GM23248 (cell line): ENCODE measurements at regions not wholly inside any gene's neighbourhood (a gene's known extent, or its start where the extent isn't known, plus 50 kb on each side); places are given as distances from the start of the nearest gene placed in this dataset.

Experiments
- EZH2 ChIP-seq: fragments of 200-600 bp; sonication (generic); IDR thresholded peaks from 2 replicates; pipeline ENCODE4 v1.6.1; 2018; ENCODE audit warnings: antibody characterized with exemption, mild to moderate bottlenecking; ENCODE audit not compliant: insufficient read depth, poor library complexity, severe bottlenecking
- EZH2phosphoT487 ChIP-seq: fragments of 200-600 bp; sonication (generic); IDR thresholded peaks from 2 replicates; pipeline ENCODE4 v1.6.1; 2018; ENCODE audit warnings: antibody characterized with exemption, moderate library complexity, mild to moderate bottlenecking, low read depth; ENCODE audit not compliant: insufficient read depth

GRCh38 chr13:34294483-34295129, 476.7 kb downstream of the RFC3 start:
- no peak for TF ChIP-seq EZH2
- TF ChIP-seq EZH2phosphoT487, result no peak
